SK-N-SH (cell line): ENCODE measurements at regions not wholly inside any gene's neighbourhood (a gene's known extent, or its start where the extent isn't known, plus 50 kb on each side); places are given as distances from the start of the nearest gene placed in this dataset.

Source experiments
- CTCF ChIA-PET: fragments of 300-600, 350-600 bp; formaldehyde crosslinking; extraction: SDS; loops from one replicate; lab custom pipeline; 2021; lab: Yijun Ruan, JAX
- POLR2A ChIA-PET: fragments of 350-600 bp; sonication (Branson Sonifier 250); formaldehyde crosslinking; extraction: SDS; loops from one replicate; lab custom pipeline; 2020; ENCODE audit warnings: antibody characterized with exemption, inconsistent platforms; lab: Yijun Ruan, JAX
- DNase-seq: peaks from one replicate; pipeline ENCODE4 v3.0.0; 2012
- H2AFZ ChIP-seq: fragments of 200-600 bp; sonication (generic); 2 replicates; pipeline ENCODE4 v1.8.1; 2016; ENCODE audit warnings: antibody characterized with exemption, mild to moderate bottlenecking, low read depth
- H3F3A ChIP-seq: fragments of 200-600 bp; sonication (generic); replicated peaks from 2 replicates; pipeline ENCODE3; 2016; ENCODE audit warnings: antibody characterized with exemption, mild to moderate bottlenecking; ENCODE audit not compliant: insufficient read depth
- H3K27ac ChIP-seq, 2 experiments: fragments of 200-500 bp in 1 of 2; fragments of 200-600 bp in 1 of 2; sonication (Bioruptor generic) in 1 of 2; sonication (generic), shearing (Covaris generic) in 1 of 2; 2 replicates each; pipeline versions ENCODE4 v1.5.1 to v1.6.1; 2014 to 2016; ENCODE audit warnings: low read depth in 2 of 2, inconsistent platforms in 1 of 2, low read length in 1 of 2, mild to moderate bottlenecking in 1 of 2, mixed read lengths in 1 of 2
- H3K27me3 ChIP-seq: fragments of 200-600 bp; sonication (generic), shearing (Covaris generic); 2 replicates; pipeline ENCODE4 v1.6.1; 2016; ENCODE audit warnings: mixed run types; ENCODE audit not compliant: insufficient read depth
- H3K36me3 ChIP-seq, 2 experiments: fragments of 200-500 bp in 1 of 2; fragments of 200-600 bp in 1 of 2; sonication (Bioruptor generic) in 1 of 2; sonication (generic) in 1 of 2; replicated peaks in 1 of 2; 2 replicates each; pipeline versions ENCODE3 to v1.5.1; 2014 to 2016; ENCODE audit warnings: low read length in 1 of 2, mild to moderate bottlenecking in 1 of 2; ENCODE audit not compliant: insufficient read depth in 2 of 2, control insufficient read depth in 1 of 2
- H3K4me1 ChIP-seq, 2 experiments: fragments of 200-500 bp in 1 of 2; fragments of 200-600 bp in 1 of 2; sonication (Bioruptor generic) in 1 of 2; sonication (generic), shearing (Covaris generic) in 1 of 2; 2 replicates each; pipeline versions ENCODE4 v1.5.1 to v1.6.1; 2014 to 2016; ENCODE audit warnings: low read depth in 1 of 2, low read length in 1 of 2, mixed run types in 1 of 2; ENCODE audit not compliant: insufficient read depth in 2 of 2, control insufficient read depth in 1 of 2
- H3K4me2 ChIP-seq: fragments of 200-600 bp; sonication (generic), shearing (Covaris generic); 2 replicates; pipeline ENCODE4 v1.6.1; 2017; ENCODE audit warnings: mixed run types
- H3K4me3 ChIP-seq, 2 experiments: fragments of 200-500 bp in 1 of 2; fragments of 200-600 bp in 1 of 2; sonication (Bioruptor generic) in 1 of 2; sonication (generic), shearing (Covaris generic) in 1 of 2; 2 replicates each; pipeline versions ENCODE4 v1.5.1 to v1.8.1; 2014 to 2016; ENCODE audit warnings: low read depth in 2 of 2, inconsistent platforms in 1 of 2, low read length in 1 of 2, mild to moderate bottlenecking in 1 of 2, mixed read lengths in 1 of 2, moderate library complexity in 1 of 2
- H3K79me2 ChIP-seq: fragments of 200-600 bp; sonication (generic); 2 replicates; pipeline ENCODE4 v1.8.1; 2017; ENCODE audit warnings: mild to moderate bottlenecking; ENCODE audit not compliant: insufficient read depth
- H3K9ac ChIP-seq: fragments of 200-600 bp; sonication (generic); 2 replicates; pipeline ENCODE4 v1.6.1; 2017; ENCODE audit warnings: mixed run types
- H3K9me2 ChIP-seq: fragments of 200-600 bp; sonication (generic); 2 replicates; pipeline ENCODE4 v1.6.1; 2017; ENCODE audit warnings: mixed run types
- H3K9me3 ChIP-seq: fragments of 200-600 bp; sonication (generic); 2 replicates; pipeline ENCODE4 v1.6.1; 2017; ENCODE audit warnings: mixed run types, mild to moderate bottlenecking, moderate library complexity
- H4K20me1 ChIP-seq: fragments of 200-600 bp; sonication (generic); 2 replicates; pipeline ENCODE4 v1.6.1; 2017; ENCODE audit warnings: mild to moderate bottlenecking, mixed run types; ENCODE audit not compliant: insufficient read depth
- EZH2phosphoT487 ChIP-seq: fragments of 200-600 bp; sonication (generic); IDR thresholded peaks from 2 replicates; pipeline ENCODE4 v1.6.1; 2017; ENCODE audit warnings: low read depth, mixed run types, mild to moderate bottlenecking, antibody characterized with exemption, moderate library complexity, borderline replicate concordance
- FOXM1 ChIP-seq: IDR thresholded peaks from 2 replicates; pipeline ENCODE4 v1.4.0; 2012; ENCODE audit warnings: low read depth, mild to moderate bottlenecking
- GATA2 ChIP-seq: sonication (generic); formaldehyde crosslinking; IDR thresholded peaks from 2 replicates; pipeline ENCODE4 v1.5.0; 2020; ENCODE audit warnings: mild to moderate bottlenecking, missing genetic modification reagents
- JUND ChIP-seq: IDR thresholded peaks from 2 replicates; pipeline ENCODE4 v1.4.0; 2012
- MAX ChIP-seq: IDR thresholded peaks from 2 replicates; pipeline ENCODE4 v1.4.0; 2012; ENCODE audit warnings: low read depth
- MEF2A ChIP-seq: IDR thresholded peaks from 2 replicates; pipeline ENCODE4 v1.4.0; 2012; ENCODE audit warnings: low read depth, borderline replicate concordance
- NFIC ChIP-seq: IDR thresholded peaks from 2 replicates; pipeline ENCODE4 v1.4.0; 2012; ENCODE audit warnings: borderline replicate concordance
- NRF1 ChIP-seq: IDR thresholded peaks from 2 replicates; pipeline ENCODE4 v1.6.1; 2012; ENCODE audit warnings: low read depth, mild to moderate bottlenecking, low read length
- REST ChIP-seq: IDR thresholded peaks from 2 replicates; pipeline ENCODE4 v1.6.1; 2012; ENCODE audit warnings: mild to moderate bottlenecking, low read depth, low read length, moderate library complexity
- RFX5 ChIP-seq: IDR thresholded peaks from 2 replicates; pipeline ENCODE4 v1.6.1; 2012; ENCODE audit warnings: mild to moderate bottlenecking, improper control_type of control experiment, low read length
- SIN3A ChIP-seq: IDR thresholded peaks from 2 replicates; pipeline ENCODE4 v1.6.1; 2012; ENCODE audit warnings: low read depth, mild to moderate bottlenecking, low read length, moderate library complexity, borderline replicate concordance
- TEAD4 ChIP-seq: IDR thresholded peaks from 2 replicates; pipeline ENCODE4 v1.4.0; 2012; ENCODE audit warnings: mild to moderate bottlenecking, borderline replicate concordance; ENCODE audit not compliant: insufficient read depth
- WGBS: methylation state at CpG from one replicate; pipeline ENCODE4 v1.1.6; 2017; ENCODE audit warnings: low lambda C conversion rate; 5-methylcytosine and 5-hydroxymethylcytosine counted together
- TF ChIP-seq, protein P1 (sequence below): IDR thresholded peaks from 2 replicates; pipeline ENCODE4 v1.4.0; 2012; ENCODE audit warnings: low read depth, borderline replicate concordance
- TF ChIP-seq, protein P2 (sequence below): fragments of 150-350 bp; IDR thresholded peaks from 2 replicates; pipeline ENCODE4 v1.6.1; 2017; ENCODE audit warnings: antibody characterized with exemption, low read length, low read depth, borderline replicate concordance
- TF ChIP-seq, protein P3 (sequence below): IDR thresholded peaks from 2 replicates; pipeline ENCODE4 v1.4.0; 2012; ENCODE audit warnings: low read depth, borderline replicate concordance
- TF ChIP-seq, protein P4 (sequence below): fragments of 200-600 bp; sonication (generic); IDR thresholded peaks from 2 replicates; pipeline ENCODE4 v1.6.1; 2017; ENCODE audit warnings: antibody characterized with exemption, mild to moderate bottlenecking, moderate library complexity

DNA sequence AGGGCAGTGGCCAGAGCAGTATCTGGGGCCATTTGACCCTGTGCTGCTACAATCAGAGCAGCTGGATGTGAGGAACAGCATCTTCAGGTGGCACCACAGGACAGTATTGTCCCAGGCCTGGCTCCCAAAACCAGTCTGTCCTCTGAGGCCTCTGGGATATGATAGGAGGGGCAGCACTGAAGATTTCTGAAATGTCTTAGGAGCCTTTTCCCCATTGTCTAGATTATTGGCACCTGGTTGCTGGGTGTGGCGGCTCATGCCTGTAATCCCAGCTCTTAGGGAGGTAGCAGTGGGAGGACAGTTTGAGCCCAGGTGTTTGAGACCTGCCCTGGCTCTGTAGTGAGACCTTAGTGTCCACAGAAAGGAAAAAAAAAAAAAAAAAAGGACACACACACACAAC, 137.6 kb upstream of the FOXN2 start (continued):
- TF ChIP-seq, protein P1, sequence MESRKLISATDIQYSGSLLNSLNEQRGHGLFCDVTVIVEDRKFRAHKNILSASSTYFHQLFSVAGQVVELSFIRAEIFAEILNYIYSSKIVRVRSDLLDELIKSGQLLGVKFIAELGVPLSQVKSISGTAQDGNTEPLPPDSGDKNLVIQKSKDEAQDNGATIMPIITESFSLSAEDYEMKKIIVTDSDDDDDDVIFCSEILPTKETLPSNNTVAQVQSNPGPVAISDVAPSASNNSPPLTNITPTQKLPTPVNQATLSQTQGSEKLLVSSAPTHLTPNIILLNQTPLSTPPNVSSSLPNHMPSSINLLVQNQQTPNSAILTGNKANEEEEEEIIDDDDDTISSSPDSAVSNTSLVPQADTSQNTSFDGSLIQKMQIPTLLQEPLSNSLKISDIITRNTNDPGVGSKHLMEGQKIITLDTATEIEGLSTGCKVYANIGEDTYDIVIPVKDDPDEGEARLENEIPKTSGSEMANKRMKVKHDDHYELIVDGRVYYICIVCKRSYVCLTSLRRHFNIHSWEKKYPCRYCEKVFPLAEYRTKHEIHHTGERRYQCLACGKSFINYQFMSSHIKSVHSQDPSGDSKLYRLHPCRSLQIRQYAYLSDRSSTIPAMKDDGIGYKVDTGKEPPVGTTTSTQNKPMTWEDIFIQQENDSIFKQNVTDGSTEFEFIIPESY, result no peak
- TF ChIP-seq, all 33 proteins: peak for 0

- no peaks in the 10 kb centered on the region for H3K9me3 ChIP-seq
- ChIA-PET CTCF (interaction anchor here (0.6 kb wide), 1 partner anchor 57 kb away, joined by 3 read pairs; no protein-coding TSS in a partner anchor), POLR2A (no interaction called here)
- no peak for DNase-seq
- no peak overlapping the region for H3K9ac ChIP-seq
- H3K27me3 ChIP-seq, result no peaks in the 10 kb centered on the region
- no peak overlapping the region for H2AFZ ChIP-seq
- H3K36me3 ChIP-seq, result no peaks in the 10 kb centered on the region
- 58% methylated on average over 3 of the region's 3 CpGs for WGBS
- TF ChIP-seq, protein P2, sequence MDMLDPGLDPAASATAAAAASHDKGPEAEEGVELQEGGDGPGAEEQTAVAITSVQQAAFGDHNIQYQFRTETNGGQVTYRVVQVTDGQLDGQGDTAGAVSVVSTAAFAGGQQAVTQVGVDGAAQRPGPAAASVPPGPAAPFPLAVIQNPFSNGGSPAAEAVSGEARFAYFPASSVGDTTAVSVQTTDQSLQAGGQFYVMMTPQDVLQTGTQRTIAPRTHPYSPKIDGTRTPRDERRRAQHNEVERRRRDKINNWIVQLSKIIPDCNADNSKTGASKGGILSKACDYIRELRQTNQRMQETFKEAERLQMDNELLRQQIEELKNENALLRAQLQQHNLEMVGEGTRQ, result no peak
- no peak for TF ChIP-seq GATA2 (CRISPR knock-in tag)
- no peak for TF ChIP-seq MAX
- no peak for TF ChIP-seq TEAD4
- no peak for TF ChIP-seq JUND
- TF ChIP-seq RFX5, result no peak
- TF ChIP-seq, protein P3, sequence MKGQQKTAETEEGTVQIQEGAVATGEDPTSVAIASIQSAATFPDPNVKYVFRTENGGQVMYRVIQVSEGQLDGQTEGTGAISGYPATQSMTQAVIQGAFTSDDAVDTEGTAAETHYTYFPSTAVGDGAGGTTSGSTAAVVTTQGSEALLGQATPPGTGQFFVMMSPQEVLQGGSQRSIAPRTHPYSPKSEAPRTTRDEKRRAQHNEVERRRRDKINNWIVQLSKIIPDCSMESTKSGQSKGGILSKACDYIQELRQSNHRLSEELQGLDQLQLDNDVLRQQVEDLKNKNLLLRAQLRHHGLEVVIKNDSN, result no peak
- no peak for TF ChIP-seq SIN3A
- no peak for TF ChIP-seq EZH2phosphoT487
- TF ChIP-seq MEF2A, result no peak
- H3K4me1 ChIP-seq, result no peaks in the 10 kb centered on the region
- no peaks in the 10 kb centered on the region for H3F3A ChIP-seq
- H3K9me2 ChIP-seq, result no peaks in the 10 kb centered on the region
- no peaks in the 10 kb centered on the region for H4K20me1 ChIP-seq
- H3K27ac ChIP-seq, result no peak overlapping the region
- H3K4me3 ChIP-seq, result no peak overlapping the region
- no peak overlapping the region for H3K4me2 ChIP-seq
- H3K79me2 ChIP-seq, result no peaks in the 10 kb centered on the region
Measured at GRCh38 chr2:48178611-48179010, 135.9 kb upstream of the FOXN2 start.

- Histone ChIP-seq H3F3A (no peaks in the 10 kb centered on the region), H3K27ac (no peak overlapping the region), H3K79me2 (no peaks in the 10 kb centered on the region), H3K4me1 (no peaks in the 10 kb centered on the region), H2AFZ (no peak overlapping the region), H4K20me1 (no peaks in the 10 kb centered on the region), H3K4me2 (no peak overlapping the region), H3K4me3 (no peak overlapping the region), H3K36me3 (no peaks in the 10 kb centered on the region), H3K27me3 (no peaks in the 10 kb centered on the region), H3K9me2 (no peaks in the 10 kb centered on the region), H3K9me3 (no peaks in the 10 kb centered on the region), H3K9ac (no peak overlapping the region)
- CTCF ChIA-PET, result no interaction called here
- no peak for DNase-seq
- POLR2A ChIA-PET, result no interaction called here
- 70% methylated on average over 5 of the region's 5 CpGs for WGBS
- TF ChIP-seq REST, result no peak
- TF ChIP-seq NRF1, result no peak
- no peak for TF ChIP-seq NFIC
- TF ChIP-seq FOXM1, result no peak
- TF ChIP-seq, protein P2, result no peak
- TF ChIP-seq, protein P4, sequence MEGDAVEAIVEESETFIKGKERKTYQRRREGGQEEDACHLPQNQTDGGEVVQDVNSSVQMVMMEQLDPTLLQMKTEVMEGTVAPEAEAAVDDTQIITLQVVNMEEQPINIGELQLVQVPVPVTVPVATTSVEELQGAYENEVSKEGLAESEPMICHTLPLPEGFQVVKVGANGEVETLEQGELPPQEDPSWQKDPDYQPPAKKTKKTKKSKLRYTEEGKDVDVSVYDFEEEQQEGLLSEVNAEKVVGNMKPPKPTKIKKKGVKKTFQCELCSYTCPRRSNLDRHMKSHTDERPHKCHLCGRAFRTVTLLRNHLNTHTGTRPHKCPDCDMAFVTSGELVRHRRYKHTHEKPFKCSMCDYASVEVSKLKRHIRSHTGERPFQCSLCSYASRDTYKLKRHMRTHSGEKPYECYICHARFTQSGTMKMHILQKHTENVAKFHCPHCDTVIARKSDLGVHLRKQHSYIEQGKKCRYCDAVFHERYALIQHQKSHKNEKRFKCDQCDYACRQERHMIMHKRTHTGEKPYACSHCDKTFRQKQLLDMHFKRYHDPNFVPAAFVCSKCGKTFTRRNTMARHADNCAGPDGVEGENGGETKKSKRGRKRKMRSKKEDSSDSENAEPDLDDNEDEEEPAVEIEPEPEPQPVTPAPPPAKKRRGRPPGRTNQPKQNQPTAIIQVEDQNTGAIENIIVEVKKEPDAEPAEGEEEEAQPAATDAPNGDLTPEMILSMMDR, result no peak
Measured at GRCh38 chr2:48180557-48180956, 133.9 kb upstream of the FOXN2 start.
